ENCODE measurements at regions not wholly inside any gene's neighbourhood (a gene's known extent, or its start where the extent isn't known, plus 50 kb on each side); places are given as distances from the start of the nearest gene placed in this dataset.

DNA sequence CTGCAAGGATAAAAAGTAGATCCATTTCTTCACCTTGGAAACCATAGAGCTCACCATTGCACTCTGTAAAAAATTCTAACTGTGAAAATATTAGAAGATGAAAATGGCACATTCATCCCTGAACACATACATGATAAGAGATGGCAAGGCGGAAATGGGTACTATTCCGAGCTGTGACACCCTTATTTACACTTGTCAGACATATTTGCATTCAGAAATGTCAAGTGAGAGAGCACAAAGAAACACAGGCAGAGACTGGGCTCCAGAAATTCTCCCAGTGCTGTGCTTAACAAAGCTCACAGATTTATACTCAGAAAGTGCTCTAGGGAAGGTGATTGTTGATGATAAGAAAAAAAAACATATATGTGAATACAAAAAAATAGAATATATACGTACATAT is 170.3 kb upstream of the PUM3 start:
- TF ChIP-seq EZH2 (IDR thresholded peaks at IDR 0.05; ENCODE audit: low read length, missing control alignments) = no peak
- TF ChIP-seq, protein P1, sequence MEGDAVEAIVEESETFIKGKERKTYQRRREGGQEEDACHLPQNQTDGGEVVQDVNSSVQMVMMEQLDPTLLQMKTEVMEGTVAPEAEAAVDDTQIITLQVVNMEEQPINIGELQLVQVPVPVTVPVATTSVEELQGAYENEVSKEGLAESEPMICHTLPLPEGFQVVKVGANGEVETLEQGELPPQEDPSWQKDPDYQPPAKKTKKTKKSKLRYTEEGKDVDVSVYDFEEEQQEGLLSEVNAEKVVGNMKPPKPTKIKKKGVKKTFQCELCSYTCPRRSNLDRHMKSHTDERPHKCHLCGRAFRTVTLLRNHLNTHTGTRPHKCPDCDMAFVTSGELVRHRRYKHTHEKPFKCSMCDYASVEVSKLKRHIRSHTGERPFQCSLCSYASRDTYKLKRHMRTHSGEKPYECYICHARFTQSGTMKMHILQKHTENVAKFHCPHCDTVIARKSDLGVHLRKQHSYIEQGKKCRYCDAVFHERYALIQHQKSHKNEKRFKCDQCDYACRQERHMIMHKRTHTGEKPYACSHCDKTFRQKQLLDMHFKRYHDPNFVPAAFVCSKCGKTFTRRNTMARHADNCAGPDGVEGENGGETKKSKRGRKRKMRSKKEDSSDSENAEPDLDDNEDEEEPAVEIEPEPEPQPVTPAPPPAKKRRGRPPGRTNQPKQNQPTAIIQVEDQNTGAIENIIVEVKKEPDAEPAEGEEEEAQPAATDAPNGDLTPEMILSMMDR (conservative IDR thresholded peaks at IDR 0.05 in 1 of 2, IDR thresholded peaks at IDR 0.05 in 1 of 2; ENCODE audit: low read depth in 1 of 2, low read length in 2 of 2) = no peak
